Hepatocyte (in vitro differentiated cells): ENCODE measurements at regions not wholly inside any gene's neighbourhood (a gene's known extent, or its start where the extent isn't known, plus 50 kb on each side); places are given as distances from the start of the nearest gene placed in this dataset.

Experiments used
- DNase-seq: peaks from one replicate; pipeline ENCODE4 v3.0.0-alpha.2; 2016; ENCODE audit warnings: low spot score
- H2AFZ ChIP-seq: fragments of 200-600 bp; sonication (generic); 2 replicates; pipeline ENCODE4 v1.6.0; 2016; ENCODE audit warnings: antibody characterized with exemption, mild to moderate bottlenecking
- H3K27ac ChIP-seq: fragments of 200-600 bp; sonication (generic); 2 replicates; pipeline ENCODE4 v1.5.1; 2016; ENCODE audit warnings: mild to moderate bottlenecking
- H3K27me3 ChIP-seq: fragments of 200-600 bp; sonication (generic); 2 replicates; pipeline ENCODE4 v1.6.1; 2016
- H3K36me3 ChIP-seq: fragments of 200-600 bp; sonication (generic); replicated peaks from 2 replicates; pipeline ENCODE4 v1.5.1; 2016; ENCODE audit warnings: low read depth; ENCODE audit not compliant: insufficient read depth
- H3K4me1 ChIP-seq: fragments of 200-600 bp; sonication (generic); 2 replicates; pipeline ENCODE4 v1.5.1; 2016; ENCODE audit warnings: mild to moderate bottlenecking, moderate library complexity; ENCODE audit not compliant: insufficient read depth
- H3K4me2 ChIP-seq: fragments of 200-600 bp; sonication (generic); 2 replicates; pipeline ENCODE4 v1.6.0; 2016
- H3K4me3 ChIP-seq: fragments of 200-600 bp; sonication (generic); 2 replicates; pipeline ENCODE4 v1.5.1; 2016; ENCODE audit warnings: mild to moderate bottlenecking
- H3K79me2 ChIP-seq: fragments of 200-600 bp; sonication (generic); 2 replicates; pipeline ENCODE4 v1.6.0; 2017; ENCODE audit warnings: mild to moderate bottlenecking
- H3K9me2 ChIP-seq: fragments of 200-600 bp; sonication (generic); replicated peaks from 2 replicates; pipeline ENCODE4 v1.6.0; 2017; ENCODE audit warnings: mild to moderate bottlenecking; ENCODE audit not compliant: insufficient read depth
- H3K9me3 ChIP-seq: fragments of 200-600 bp; sonication (generic); 2 replicates; pipeline ENCODE4 v1.5.1; 2016; ENCODE audit warnings: low read depth, mild to moderate bottlenecking
- H4K20me1 ChIP-seq: fragments of 200-600 bp; sonication (generic); 2 replicates; pipeline ENCODE4 v1.6.0; 2016; ENCODE audit warnings: mild to moderate bottlenecking; ENCODE audit not compliant: insufficient read depth, poor library complexity, severe bottlenecking
- EZH2 ChIP-seq: fragments of 200-600 bp; sonication (generic); IDR thresholded peaks from 2 replicates; pipeline ENCODE4 v1.6.1; 2016; ENCODE audit warnings: antibody characterized with exemption, mild to moderate bottlenecking, borderline replicate concordance
- EZH2phosphoT487 ChIP-seq: fragments of 200-600 bp; sonication (generic); IDR thresholded peaks from one replicate; pipeline ENCODE4 v1.6.1; 2018; ENCODE audit warnings: antibody characterized with exemption, mild to moderate bottlenecking, low read depth, moderate library complexity; ENCODE audit not compliant: unreplicated experiment, severe bottlenecking
- WGBS: methylation state at CpG from one replicate; pipeline ENCODE4 v1.1.6; 2016; ENCODE audit warnings: low lambda C conversion rate; ENCODE audit errors: missing lambda C conversion rate; 5-methylcytosine and 5-hydroxymethylcytosine counted together
- TF ChIP-seq, protein P1 (sequence below): fragments of 200-600 bp; sonication (generic); IDR thresholded peaks from 2 replicates; pipeline ENCODE4 v1.5.1; 2016; ENCODE audit warnings: antibody characterized with exemption, mild to moderate bottlenecking; ENCODE audit not compliant: poor library complexity

DNA sequence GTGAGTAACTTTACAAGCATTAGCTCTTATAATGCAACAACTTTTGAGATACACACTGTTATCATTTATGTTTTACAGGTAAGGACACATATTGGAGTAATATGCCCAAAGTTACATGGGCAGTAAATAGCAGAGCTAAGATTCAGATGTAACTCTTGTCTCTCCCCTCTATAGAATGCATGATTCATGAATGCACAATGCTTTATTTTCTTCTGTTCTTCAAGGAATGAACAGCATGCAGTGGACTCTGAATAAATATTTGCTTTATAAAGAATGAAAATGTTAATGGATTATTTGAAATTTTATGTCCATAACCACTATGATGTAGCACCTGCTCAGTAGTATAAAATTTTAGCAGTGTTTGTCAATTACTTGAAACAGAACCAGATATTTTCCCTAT is 629.5 kb downstream of the KCTD16 start:
- Histone ChIP-seq H2AFZ (no peak overlapping the region), H3K36me3 (no peaks in the 10 kb centered on the region), H3K4me2 (no peak overlapping the region), H3K9me2 (no peaks in the 10 kb centered on the region), H3K4me3 (no peak overlapping the region), H3K4me1 (no peaks in the 10 kb centered on the region), H4K20me1 (no peaks in the 10 kb centered on the region), H3K9me3 (no peaks in the 10 kb centered on the region), H3K27me3 (no peaks in the 10 kb centered on the region), H3K27ac (no peak overlapping the region), H3K79me2 (no peaks in the 10 kb centered on the region)
- no peak for DNase-seq
- TF ChIP-seq EZH2 = no peak
- TF ChIP-seq, protein P1, sequence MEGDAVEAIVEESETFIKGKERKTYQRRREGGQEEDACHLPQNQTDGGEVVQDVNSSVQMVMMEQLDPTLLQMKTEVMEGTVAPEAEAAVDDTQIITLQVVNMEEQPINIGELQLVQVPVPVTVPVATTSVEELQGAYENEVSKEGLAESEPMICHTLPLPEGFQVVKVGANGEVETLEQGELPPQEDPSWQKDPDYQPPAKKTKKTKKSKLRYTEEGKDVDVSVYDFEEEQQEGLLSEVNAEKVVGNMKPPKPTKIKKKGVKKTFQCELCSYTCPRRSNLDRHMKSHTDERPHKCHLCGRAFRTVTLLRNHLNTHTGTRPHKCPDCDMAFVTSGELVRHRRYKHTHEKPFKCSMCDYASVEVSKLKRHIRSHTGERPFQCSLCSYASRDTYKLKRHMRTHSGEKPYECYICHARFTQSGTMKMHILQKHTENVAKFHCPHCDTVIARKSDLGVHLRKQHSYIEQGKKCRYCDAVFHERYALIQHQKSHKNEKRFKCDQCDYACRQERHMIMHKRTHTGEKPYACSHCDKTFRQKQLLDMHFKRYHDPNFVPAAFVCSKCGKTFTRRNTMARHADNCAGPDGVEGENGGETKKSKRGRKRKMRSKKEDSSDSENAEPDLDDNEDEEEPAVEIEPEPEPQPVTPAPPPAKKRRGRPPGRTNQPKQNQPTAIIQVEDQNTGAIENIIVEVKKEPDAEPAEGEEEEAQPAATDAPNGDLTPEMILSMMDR = no peak
- TF ChIP-seq EZH2phosphoT487 = no peak

DNA sequence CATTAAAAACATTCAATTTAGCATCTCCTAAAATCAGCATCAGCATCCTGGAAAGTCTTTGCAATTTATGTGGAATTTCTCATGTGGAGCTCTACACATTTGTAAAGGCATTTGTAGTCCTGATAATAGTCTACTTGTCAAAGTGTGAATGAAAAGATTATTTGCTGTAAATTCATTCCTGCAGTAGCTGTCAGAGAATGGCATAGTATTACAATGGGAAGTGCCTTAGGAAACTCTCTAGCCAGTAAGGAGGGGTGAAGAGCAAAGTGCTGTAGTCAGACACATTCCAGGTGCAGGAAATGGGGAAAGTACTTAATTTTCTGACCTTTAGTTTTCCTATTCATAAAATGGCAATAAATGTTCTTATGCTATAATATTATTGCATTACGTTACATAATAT is 627.9 kb downstream of the KCTD16 start:
- DNase-seq = no peak
- Histone ChIP-seq H3K36me3 (no peaks in the 10 kb centered on the region), H3K4me1 (no peaks in the 10 kb centered on the region), H3K27ac (no peak overlapping the region), H3K4me3 (no peak overlapping the region), H3K4me2 (no peak overlapping the region), H3K9me2 (no peaks in the 10 kb centered on the region), H4K20me1 (no peaks in the 10 kb centered on the region), H3K27me3 (no peaks in the 10 kb centered on the region), H2AFZ (no peak overlapping the region), H3K9me3 (no peaks in the 10 kb centered on the region), H3K79me2 (no peaks in the 10 kb centered on the region)
- no peak for TF ChIP-seq EZH2phosphoT487
- no peak for TF ChIP-seq EZH2
- TF ChIP-seq, protein P1 = no peak
- WGBS = 78% methylated on average over 1 of the region's 1 CpG

DNA sequence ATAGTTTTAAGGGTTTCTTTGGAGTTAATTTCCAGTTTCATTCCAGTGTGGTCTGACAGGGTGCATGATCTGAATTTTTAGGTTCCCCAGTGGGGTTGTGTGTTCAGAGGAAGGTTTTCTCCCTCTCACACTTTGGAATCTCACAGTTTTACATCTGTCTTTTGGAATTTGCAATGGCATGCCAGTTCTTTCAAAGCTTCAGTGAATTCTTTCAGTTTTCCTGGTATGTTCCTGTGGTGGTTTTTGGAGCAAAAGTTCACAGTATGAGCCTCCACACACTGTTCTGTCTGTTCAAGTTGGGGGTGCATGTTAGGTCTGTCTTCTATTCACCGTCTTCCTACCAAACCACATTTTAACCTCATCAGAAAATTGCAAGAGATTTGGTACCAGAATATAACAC is 624.2 kb downstream of the KCTD16 start:
- Histone ChIP-seq H3K27ac (no peak overlapping the region), H3K79me2 (no peaks in the 10 kb centered on the region), H3K9me3 (no peaks in the 10 kb centered on the region), H3K4me3 (no peak overlapping the region), H3K36me3 (no peaks in the 10 kb centered on the region), H4K20me1 (no peaks in the 10 kb centered on the region), H3K4me2 (no peak overlapping the region), H3K27me3 (no peaks in the 10 kb centered on the region), H2AFZ (no peak overlapping the region), H3K4me1 (no peaks in the 10 kb centered on the region), H3K9me2 (no peaks in the 10 kb centered on the region)
- 70% methylated on average over 1 of the region's 1 CpG for WGBS
- TF ChIP-seq EZH2phosphoT487 (no peak), EZH2 (no peak)
- TF ChIP-seq, protein P1 = no peak
- DNase-seq = no peak

DNA sequence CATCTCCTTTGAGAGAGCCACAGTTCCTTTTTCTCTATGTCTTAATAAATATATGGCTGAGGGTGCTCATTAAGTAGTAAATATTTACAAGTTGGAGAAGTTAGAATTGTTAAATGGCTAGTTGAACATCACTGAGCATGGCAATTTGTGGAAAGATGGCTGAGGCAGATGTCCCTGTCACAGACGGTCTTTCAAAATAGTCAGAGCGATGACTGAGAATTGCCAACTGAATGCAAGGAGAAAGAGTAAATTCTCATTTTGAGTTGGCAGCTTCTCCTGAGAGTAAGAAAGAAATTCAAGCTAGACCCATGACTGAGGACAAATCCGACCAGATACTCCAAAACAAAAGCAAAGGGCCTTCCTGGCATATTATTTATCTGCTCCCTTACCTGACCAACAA is 617.9 kb downstream of the KCTD16 start:
- Histone ChIP-seq H3K4me2 (no peak overlapping the region), H3K79me2 (no peaks in the 10 kb centered on the region), H3K27ac (no peak overlapping the region), H3K27me3 (no peaks in the 10 kb centered on the region), H3K4me3 (no peak overlapping the region), H4K20me1 (no peaks in the 10 kb centered on the region), H2AFZ (no peak overlapping the region), H3K36me3 (no peaks in the 10 kb centered on the region), H3K9me3 (no peaks in the 10 kb centered on the region), H3K4me1 (no peaks in the 10 kb centered on the region), H3K9me2 (no peaks in the 10 kb centered on the region)
- no peak for DNase-seq
- no peak for TF ChIP-seq EZH2
- TF ChIP-seq, protein P1 = no peak
- no peak for TF ChIP-seq EZH2phosphoT487
- 89% methylated on average over 3 of the region's 3 CpGs for WGBS
